Esophagus (tissue), 2 donors: ENCODE measurements at regions not wholly inside any gene's neighbourhood (a gene's known extent, or its start where the extent isn't known, plus 50 kb on each side); places are given as distances from the start of the nearest gene placed in this dataset.
"Not testable (repeated sequence)": the region's sequence is repeated elsewhere in the genome, so short reads cannot be mapped to it uniquely, and the experiment has no call there.

ENCODE experiments used
- H3K27ac ChIP-seq, 2 donors: one replicate each; pipeline ENCODE4 v1.5.1; 2013; ENCODE audit warnings: low read depth in 2 of 2, mild to moderate bottlenecking in 2 of 2, inconsistent platforms in 1 of 2, low read length in 1 of 2, moderate library complexity in 1 of 2
- H3K27me3 ChIP-seq, 2 donors: one replicate each; pipeline ENCODE4 v1.6.1; 2013; ENCODE audit warnings: low read length in 2 of 2, control low read depth in 1 of 2, mild to moderate bottlenecking in 1 of 2; ENCODE audit not compliant: insufficient read depth in 2 of 2, control insufficient read depth in 1 of 2
- H3K36me3 ChIP-seq, 2 donors: one replicate each; pipeline ENCODE4 v1.6.1; 2013; ENCODE audit warnings: low read length in 1 of 2; ENCODE audit not compliant: control insufficient read depth in 2 of 2, insufficient read depth in 2 of 2
- H3K4me1 ChIP-seq, 2 donors: one replicate each; pipeline ENCODE4 v1.6.1; 2013; ENCODE audit warnings: low read length in 1 of 2; ENCODE audit not compliant: control insufficient read depth in 2 of 2, insufficient read depth in 2 of 2
- H3K4me3 ChIP-seq, 2 donors: one replicate each; pipeline ENCODE4 v1.5.1; 2013; ENCODE audit warnings: low read length in 2 of 2, mild to moderate bottlenecking in 2 of 2, low read depth in 1 of 2, moderate library complexity in 1 of 2
- H3K9me3 ChIP-seq, 2 donors: one replicate each; pipeline ENCODE4 v1.6.1; 2013; ENCODE audit warnings: mild to moderate bottlenecking in 2 of 2, low read depth in 1 of 2, low read length in 1 of 2, moderate library complexity in 1 of 2; ENCODE audit not compliant: control insufficient read depth in 2 of 2, insufficient read depth in 1 of 2
- WGBS, 2 donors: extraction: QIAGEN DNeasy Blood & Tissue Kit; methylation state at CpG; one replicate each; pipeline ENCODE4 v1.1.7; 2013; 5-methylcytosine and 5-hydroxymethylcytosine counted together
- donor health status: healthy with polysubstance abuse.
- donor health status: Bipolar disorder and iron deficiency.

GRCh38 chr9:95719354-95719753 lies 156.1 kb upstream of the ERCC6L2 start:
- 79 to 94% methylated on average over 8 of the region's 8 CpGs for WGBS, 2 donors
- H3K36me3 ChIP-seq: no peaks in the 10 kb centered on the region

GRCh38 chr9:95718263-95718662 lies 157.2 kb upstream of the ERCC6L2 start:
- Histone ChIP-seq H3K27ac (no peak overlapping the region), H3K4me3 (no peak overlapping the region), H3K27me3 (peaks cover 0 to 3% of the 10 kb centered on the region in 2 donors), H3K4me1 (no peaks in the 10 kb centered on the region), H3K36me3 (no peaks in the 10 kb centered on the region), H3K9me3 (peaks cover 0 to 3% of the 10 kb centered on the region in 2 donors)

More at GRCh38 chr9:95719354-95719753, 156.1 kb upstream of the ERCC6L2 start:
- Histone ChIP-seq H3K27me3 (peaks cover 0 to 3% of the 10 kb centered on the region in 2 donors), H3K27ac (no peak overlapping the region), H3K4me1 (no peaks in the 10 kb centered on the region), H3K4me3 (no peak overlapping the region), H3K9me3 (no peaks in the 10 kb centered on the region)

DNA sequence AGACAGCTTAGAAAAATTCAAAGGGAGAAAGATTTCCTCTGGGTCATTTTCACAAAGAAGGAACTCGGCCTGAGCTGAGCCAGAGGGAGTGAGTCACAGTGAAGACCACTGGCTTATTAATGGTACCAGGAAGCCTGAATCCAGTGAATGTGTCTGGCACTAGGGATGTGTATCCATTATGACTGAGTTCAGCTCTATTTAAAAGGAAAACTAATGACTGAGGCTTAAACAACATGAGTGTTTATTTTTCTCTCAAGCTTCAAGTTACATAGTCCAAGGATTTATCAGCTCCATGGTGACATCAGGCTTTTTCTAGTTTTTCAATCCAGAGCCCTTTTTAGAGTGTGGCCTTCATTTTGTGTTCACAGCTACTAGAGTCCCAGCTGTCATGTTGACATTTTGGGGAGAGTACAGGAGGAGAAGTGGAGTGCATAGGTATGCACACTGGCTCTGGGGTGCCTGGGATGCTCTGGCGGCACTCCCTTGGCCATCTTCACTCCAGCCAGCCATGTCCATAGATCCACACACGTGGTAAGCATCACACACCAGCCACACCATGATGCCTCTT lies 159.5 kb upstream of the ERCC6L2 start:
- peaks cover 0 to 3% of the 10 kb centered on the region in 2 donors for H3K27me3 ChIP-seq
- 56 to 62% methylated on average over 3 of the region's 3 CpGs for WGBS, 2 donors
- H3K9me3 ChIP-seq: peaks cover 0 to 3% of the 10 kb centered on the region in 2 donors
- H3K4me1 ChIP-seq: no peaks in the 10 kb centered on the region
- no peak overlapping the region for H3K27ac ChIP-seq
- H3K4me3 ChIP-seq: no peak overlapping the region
- H3K36me3 ChIP-seq: no peaks in the 10 kb centered on the region

DNA sequence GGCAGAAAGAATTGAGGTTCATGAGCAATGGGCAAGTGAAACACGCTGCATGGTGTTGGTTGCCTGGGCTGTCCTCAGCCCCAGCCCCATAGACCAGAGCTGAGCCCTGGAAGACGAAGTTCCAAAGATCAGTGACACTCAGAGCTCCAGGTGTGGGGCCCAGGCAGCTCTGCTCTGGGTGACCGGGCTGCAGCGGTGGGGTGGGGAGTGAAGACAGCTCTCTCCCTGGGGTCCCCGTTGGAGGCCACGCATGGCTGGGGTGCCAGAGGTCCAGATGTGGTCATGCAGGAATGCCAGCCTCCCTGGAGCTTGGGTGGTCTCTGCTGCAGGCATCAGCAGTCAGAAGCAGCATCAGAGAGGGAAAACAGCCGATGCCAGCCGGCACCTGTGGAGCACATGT lies 165.0 kb upstream of the ERCC6L2 start:
- H3K36me3 ChIP-seq: no peaks in the 10 kb centered on the region
- H3K9me3 ChIP-seq: peaks cover 0 to 3% of the 10 kb centered on the region in 2 donors
- 92 to 93% methylated on average over 8 of the region's 8 CpGs for WGBS, 2 donors
- H3K4me3 ChIP-seq: no peak overlapping the region
- H3K27ac ChIP-seq: no peak overlapping the region
- no peaks in the 10 kb centered on the region for H3K4me1 ChIP-seq
- no peaks in the 10 kb centered on the region for H3K27me3 ChIP-seq

DNA sequence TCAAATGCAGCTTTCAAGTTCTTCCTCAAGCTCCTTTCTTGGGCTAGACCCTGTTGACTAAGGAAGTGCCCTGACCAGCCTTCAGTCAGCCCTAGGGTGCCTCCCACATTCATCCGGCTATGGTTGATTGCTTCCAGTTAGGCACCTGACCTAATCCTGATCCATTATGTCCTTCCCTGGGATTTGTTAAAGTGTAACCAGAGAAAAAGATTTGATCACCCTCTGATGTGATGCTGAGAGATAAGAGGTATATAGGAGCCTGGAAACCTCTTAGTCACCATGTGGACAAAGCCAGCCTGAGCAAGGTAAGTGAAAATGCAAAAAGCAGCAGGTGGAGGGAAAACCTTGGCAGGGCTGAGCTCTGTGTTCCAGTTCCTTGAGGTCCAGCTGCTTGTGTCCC lies 178.8 kb upstream of the ERCC6L2 start:
- Histone ChIP-seq H3K36me3 (no peaks in the 10 kb centered on the region), H3K9me3 (no peaks in the 10 kb centered on the region), H3K4me3 (no peak overlapping the region), H3K27me3 (peaks cover 0 to 2% of the 10 kb centered on the region in 2 donors), H3K4me1 (no peaks in the 10 kb centered on the region), H3K27ac (no peak overlapping the region)
- WGBS, 2 donors: 70 to 74% methylated on average over 1 of the region's 1 CpG

GRCh38 chr9:95691435-95691834 lies 174.7 kb upstream of the PTCH1 start:
- H3K36me3 ChIP-seq: no peaks in the 10 kb centered on the region
- H3K4me3 ChIP-seq: no peak overlapping the region
- H3K27ac ChIP-seq: no peak overlapping the region
- 80 to 83% methylated on average over 4 of the region's 4 CpGs for WGBS, 2 donors
- H3K9me3 ChIP-seq: peaks cover 0 to 2% of the 10 kb centered on the region in 2 donors
- peaks cover 0 to 2% of the 10 kb centered on the region in 2 donors for H3K27me3 ChIP-seq
- H3K4me1 ChIP-seq: no peaks in the 10 kb centered on the region

DNA sequence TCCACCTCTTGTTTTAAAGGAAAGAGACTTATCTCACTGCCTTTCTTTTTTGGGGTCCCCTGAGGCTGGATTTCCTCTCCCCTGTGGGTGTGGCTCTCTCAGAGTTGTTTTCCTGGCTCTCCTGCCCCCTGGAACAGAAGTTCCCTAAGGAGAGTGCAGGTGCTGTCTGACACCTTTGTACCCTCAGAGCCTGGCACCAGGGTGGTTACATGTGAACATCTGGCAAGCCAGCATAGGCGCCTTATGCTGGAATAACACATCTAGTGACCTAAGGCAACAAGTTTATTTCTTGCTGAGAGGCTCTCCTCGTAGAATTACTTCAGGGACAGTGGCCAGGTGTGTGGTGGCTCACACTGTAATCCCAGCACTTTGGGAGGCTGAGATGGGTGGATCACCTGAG lies 172.9 kb upstream of the PTCH1 start:
- H3K9me3 ChIP-seq: peaks cover 0 to 2% of the 10 kb centered on the region in 2 donors
- H3K27ac ChIP-seq: no peak overlapping the region
- WGBS, 2 donors: 65 to 70% methylated on average over 2 of the region's 2 CpGs
- peaks cover 0 to 2% of the 10 kb centered on the region in 2 donors for H3K27me3 ChIP-seq
- H3K36me3 ChIP-seq: no peaks in the 10 kb centered on the region
- H3K4me3 ChIP-seq: no peak overlapping the region
- no peaks in the 10 kb centered on the region for H3K4me1 ChIP-seq

GRCh38 chr9:95684516-95684915 lies 167.7 kb upstream of the PTCH1 start:
- Histone ChIP-seq H3K4me1 (no peaks in the 10 kb centered on the region), H3K9me3 (peaks cover 0 to 2% of the 10 kb centered on the region in 2 donors), H3K27me3 (no peaks in the 10 kb centered on the region), H3K27ac (no peak overlapping the region), H3K36me3 (no peaks in the 10 kb centered on the region), H3K4me3 (no peak overlapping the region)
- WGBS, 2 donors: 68 to 72% methylated on average over 2 of the region's 2 CpGs

DNA sequence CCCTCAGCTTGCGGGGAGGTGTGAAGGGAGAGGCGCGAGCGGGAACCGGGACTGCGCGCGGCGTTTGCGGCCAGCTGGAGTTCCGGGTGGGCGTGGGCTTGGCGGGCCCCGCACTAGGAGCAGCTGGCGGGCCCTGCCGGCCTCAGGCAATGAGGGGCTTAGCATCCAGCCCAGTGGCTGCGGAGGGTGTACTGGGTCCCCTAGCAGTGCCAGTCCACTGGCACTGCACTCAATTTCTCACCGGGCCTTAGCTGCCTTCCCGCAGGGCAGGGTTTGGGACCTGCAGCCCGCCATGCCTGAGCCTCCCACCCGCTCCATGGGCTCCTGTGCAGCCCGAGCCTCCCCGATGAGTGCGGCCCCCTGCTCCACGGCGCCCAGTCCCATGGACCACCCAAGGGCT lies 163.5 kb upstream of the PTCH1 start:
- not testable (repeated sequence) for H3K4me1 ChIP-seq, H3K27me3 ChIP-seq, H3K4me3 ChIP-seq, H3K27ac ChIP-seq, H3K36me3 ChIP-seq, H3K9me3 ChIP-seq
- 89 to 91% methylated on average over 21 to 26 of the region's 26 CpGs for WGBS, 2 donors

- Histone ChIP-seq H3K4me3 (no peak overlapping the region), H3K36me3 (no peaks in the 10 kb centered on the region), H3K27ac (no peak overlapping the region), H3K27me3 (no peaks in the 10 kb centered on the region), H3K4me1 (no peaks in the 10 kb centered on the region), H3K9me3 (no peaks in the 10 kb centered on the region)
- 95 to 96% methylated on average over 8 of the region's 8 CpGs for WGBS, 2 donors
Measured at GRCh38 chr9:95679874-95680273, 163.1 kb upstream of the PTCH1 start.
